Kidney epithelial cell (primary cell): ENCODE measurements at regions not wholly inside any gene's neighbourhood (a gene's known extent, or its start where the extent isn't known, plus 50 kb on each side); places are given as distances from the start of the nearest gene placed in this dataset.

Experiments
- DNase-seq: peaks from one replicate; pipeline ENCODE4 v3.0.0-alpha.2; 2010; ENCODE audit warnings: low read depth
- H3K27me3 ChIP-seq: 2 replicates; pipeline ENCODE4 v1.6.0; 2011; ENCODE audit warnings: low read length; ENCODE audit not compliant: control insufficient read depth, insufficient read depth
- H3K36me3 ChIP-seq: 2 replicates; pipeline ENCODE4 v1.5.1; 2011; ENCODE audit warnings: low read length; ENCODE audit not compliant: control insufficient read depth, insufficient read depth
- H3K4me3 ChIP-seq: 2 replicates; pipeline ENCODE4 v1.5.1; 2011; ENCODE audit warnings: low read depth, mild to moderate bottlenecking, control low read depth, low read length
- TF ChIP-seq, protein P1 (sequence below): IDR thresholded peaks from 2 replicates; pipeline ENCODE4 v1.5.1; 2011; ENCODE audit warnings: mild to moderate bottlenecking, moderate library complexity, low read length, control low read depth, inconsistent platforms; ENCODE audit not compliant: insufficient read depth, poor library complexity, severe bottlenecking

DNA sequence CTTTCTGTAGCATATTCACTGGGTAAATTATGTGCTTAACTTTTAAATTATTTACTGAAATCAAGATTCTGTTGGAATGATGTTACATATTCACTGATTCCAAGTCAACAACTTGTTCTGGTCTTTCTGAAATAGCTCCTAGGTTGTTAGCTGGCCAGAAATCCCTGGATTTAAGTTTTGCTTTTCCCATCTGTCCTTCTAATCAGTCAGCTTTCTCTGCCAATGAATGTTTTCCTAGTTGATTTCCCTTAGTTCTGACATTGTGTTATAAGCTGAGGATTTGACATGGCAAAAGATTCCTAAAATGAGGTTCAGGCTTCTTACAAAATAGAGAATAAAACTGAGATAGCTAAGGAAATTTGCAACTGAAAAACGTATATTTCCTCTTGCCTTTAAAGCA lies 1479.6 kb downstream of the MRPL39 start:
- Histone ChIP-seq H3K27me3 (no peaks in the 10 kb centered on the region), H3K36me3 (no peaks in the 10 kb centered on the region), H3K4me3 (no peak overlapping the region)
- DNase-seq = no peak
- TF ChIP-seq, protein P1, sequence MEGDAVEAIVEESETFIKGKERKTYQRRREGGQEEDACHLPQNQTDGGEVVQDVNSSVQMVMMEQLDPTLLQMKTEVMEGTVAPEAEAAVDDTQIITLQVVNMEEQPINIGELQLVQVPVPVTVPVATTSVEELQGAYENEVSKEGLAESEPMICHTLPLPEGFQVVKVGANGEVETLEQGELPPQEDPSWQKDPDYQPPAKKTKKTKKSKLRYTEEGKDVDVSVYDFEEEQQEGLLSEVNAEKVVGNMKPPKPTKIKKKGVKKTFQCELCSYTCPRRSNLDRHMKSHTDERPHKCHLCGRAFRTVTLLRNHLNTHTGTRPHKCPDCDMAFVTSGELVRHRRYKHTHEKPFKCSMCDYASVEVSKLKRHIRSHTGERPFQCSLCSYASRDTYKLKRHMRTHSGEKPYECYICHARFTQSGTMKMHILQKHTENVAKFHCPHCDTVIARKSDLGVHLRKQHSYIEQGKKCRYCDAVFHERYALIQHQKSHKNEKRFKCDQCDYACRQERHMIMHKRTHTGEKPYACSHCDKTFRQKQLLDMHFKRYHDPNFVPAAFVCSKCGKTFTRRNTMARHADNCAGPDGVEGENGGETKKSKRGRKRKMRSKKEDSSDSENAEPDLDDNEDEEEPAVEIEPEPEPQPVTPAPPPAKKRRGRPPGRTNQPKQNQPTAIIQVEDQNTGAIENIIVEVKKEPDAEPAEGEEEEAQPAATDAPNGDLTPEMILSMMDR = no peak

DNA sequence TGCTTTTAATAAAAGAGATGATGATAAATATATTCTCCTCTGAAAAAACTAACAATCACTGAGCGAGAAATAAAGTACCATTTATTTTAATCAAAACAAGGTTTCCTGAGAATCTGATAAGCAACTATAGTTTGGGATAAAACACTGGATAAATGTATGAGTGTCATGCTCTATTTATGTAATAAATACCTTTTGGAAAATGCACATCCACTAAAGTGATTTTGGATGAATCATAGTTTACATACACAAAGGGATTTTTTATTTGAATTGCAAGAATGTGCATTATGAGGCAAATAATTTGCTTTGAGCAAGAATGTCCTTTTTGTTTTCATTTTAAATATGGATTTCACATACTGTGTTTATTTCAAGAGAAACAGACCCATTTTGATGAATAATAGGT lies 1483.5 kb downstream of the MRPL39 start:
- H3K4me3 ChIP-seq = no peak overlapping the region
- TF ChIP-seq, protein P1 = no peak
- no peak for DNase-seq
- no peaks in the 10 kb centered on the region for H3K27me3 ChIP-seq
- H3K36me3 ChIP-seq = no peaks in the 10 kb centered on the region

DNA sequence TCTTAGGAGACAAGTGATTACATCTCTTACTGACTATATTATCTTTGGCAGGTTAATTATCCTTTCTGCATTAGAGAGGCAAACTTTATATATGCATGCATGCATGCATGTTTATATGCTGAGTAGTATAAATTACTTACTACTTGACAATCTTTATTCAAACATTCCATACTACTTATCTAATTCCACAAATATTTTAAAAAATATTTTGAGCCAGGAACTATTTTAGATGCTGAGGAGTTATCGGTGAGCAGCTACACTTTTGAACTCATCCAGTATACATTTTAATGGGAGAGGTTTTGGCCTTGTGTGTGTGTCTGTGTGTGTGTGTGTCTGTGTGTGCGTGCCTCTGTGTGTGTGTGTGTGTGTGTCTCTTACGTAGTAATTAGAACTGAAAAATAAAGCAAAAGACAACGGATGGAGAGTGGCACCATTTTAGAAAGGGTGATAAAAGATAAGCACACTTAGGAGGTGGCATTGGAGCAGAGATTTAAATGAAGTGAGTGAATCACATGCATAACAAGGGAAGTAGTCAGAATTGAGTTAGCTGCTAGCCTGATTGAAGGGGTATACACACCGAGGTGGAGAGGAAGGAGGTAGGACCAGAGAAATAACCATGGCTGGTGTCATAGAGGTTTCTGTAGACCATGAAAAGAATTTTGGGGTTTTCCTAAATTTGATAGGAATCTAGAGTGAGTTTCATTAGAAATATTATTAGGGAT lies 1488.4 kb downstream of the MRPL39 start:
- no peak overlapping the region for H3K4me3 ChIP-seq
- H3K36me3 ChIP-seq = no peaks in the 10 kb centered on the region
- TF ChIP-seq, protein P1 = no peak
- DNase-seq = no peak
- H3K27me3 ChIP-seq = no peaks in the 10 kb centered on the region

DNA sequence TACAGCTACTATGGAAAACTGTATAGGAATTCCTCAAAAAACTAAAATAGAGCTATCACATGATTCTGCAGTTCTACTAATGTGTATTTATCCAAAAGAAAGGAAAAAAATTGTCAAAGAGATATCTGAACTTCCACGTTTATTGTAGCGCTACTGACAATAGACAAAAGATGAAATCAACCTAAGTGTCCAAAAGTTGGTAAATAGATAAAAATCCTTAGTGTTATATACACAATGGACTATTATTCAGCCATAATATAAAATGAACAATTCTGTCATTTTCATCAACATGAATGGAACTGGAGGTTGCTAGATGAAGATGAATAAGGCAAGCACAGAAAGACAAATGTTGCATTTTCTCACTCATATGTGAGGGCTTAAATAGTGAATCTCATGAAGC lies 1492.1 kb downstream of the MRPL39 start:
- H3K27me3 ChIP-seq = no peaks in the 10 kb centered on the region
- DNase-seq = no peak
- no peak overlapping the region for H3K4me3 ChIP-seq
- TF ChIP-seq, protein P1 = no peak
- no peaks in the 10 kb centered on the region for H3K36me3 ChIP-seq

DNA sequence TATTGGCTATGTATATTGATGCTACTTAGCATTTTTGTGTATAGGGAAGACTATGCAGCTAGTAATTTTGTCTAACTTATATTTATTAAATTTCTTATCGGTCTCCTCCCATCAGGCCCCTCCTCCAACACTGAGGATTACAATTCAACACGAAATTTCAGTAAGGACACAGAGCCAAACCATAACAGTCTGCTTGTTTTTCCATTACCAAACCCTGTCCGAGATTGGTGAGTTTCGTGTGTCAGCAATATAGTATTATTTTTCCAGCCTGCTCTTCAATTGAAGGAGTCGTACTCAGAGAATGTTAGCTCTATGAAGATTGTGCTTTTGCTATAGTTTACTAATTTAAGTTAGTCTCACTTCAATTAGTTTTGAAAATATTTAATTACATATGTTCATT lies 1495.3 kb downstream of the MRPL39 start:
- H3K36me3 ChIP-seq = no peaks in the 10 kb centered on the region
- TF ChIP-seq, protein P1 = no peak
- no peak overlapping the region for H3K4me3 ChIP-seq
- no peak for DNase-seq
- H3K27me3 ChIP-seq = no peaks in the 10 kb centered on the region

DNA sequence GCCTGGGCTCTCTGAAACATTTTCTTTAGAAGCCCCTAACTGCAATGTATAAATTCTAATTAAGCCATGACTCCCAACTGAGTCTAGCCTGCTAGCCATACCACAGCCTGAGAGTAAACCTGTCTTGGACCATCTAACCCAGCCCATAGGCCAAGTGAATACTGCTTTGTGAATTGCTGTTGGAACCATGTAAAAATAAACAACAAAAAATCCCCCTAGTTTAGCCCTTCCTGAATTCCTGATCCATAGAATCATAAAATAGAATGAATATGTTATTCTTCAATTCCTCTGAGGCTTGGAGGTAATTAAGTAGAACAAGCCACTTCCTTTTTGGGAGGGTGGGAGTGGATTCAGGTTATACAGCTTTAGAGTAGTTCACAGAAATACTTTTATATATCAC lies 1496.4 kb downstream of the MRPL39 start:
- Histone ChIP-seq H3K36me3 (no peaks in the 10 kb centered on the region), H3K4me3 (no peak overlapping the region), H3K27me3 (no peaks in the 10 kb centered on the region)
- TF ChIP-seq, protein P1 = no peak
- no peak for DNase-seq
